Stimulated activated CD8-positive, alpha-beta memory T cell treated with anti-CD3 and anti-CD28 coated beads, Interleukin-15, amount 100 ng/mL, for 1 hour (primary cell): ENCODE measurements at regions not wholly inside any gene's neighbourhood (a gene's known extent, or its start where the extent isn't known, plus 50 kb on each side); places are given as distances from the start of the nearest gene placed in this dataset.

ENCODE experiments used
- DNase-seq: peaks from one replicate; pipeline ENCODE4 v3.0.0-alpha.2; 2020; ENCODE audit warnings: low read depth

DNA sequence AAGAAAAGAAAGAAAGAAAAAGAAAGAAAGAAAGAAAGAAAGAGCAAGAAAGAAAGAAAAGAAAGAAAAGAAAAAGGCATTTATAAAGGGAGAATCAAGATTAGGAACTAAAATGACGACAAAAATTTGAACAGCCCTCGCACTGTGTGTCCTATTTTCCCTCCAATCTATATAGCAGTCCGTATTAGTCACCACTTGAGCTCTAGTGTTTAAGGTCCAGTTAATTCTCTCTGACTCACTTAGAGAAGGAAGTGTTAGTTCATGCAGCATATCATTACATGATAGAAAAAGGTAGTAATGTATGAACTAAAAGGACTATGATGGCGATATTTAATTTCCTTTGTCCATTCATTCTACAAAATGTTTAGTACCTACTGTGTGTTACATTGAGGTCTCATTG is 122.7 kb downstream of the CBLL2 start:
- DNase-seq = no peak

DNA sequence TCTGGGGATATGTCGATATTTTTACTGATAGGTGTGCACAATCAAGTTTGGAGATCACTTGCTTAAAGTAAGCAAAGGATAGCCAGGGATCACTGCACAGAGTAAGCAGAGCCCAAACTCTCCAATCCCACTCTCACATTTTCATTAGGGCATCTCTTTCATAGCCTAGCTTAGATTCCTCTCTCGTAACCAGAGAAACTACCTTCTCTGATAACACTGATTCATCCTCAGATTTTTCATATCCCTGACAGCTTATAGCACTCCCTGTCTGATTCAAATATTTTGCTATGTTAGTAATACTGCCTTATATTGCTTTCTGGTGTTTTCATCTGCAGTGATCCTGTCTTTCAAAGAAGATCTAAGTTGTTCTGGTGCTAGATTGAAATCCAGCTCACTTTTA is 123.7 kb downstream of the CBLL2 start:
- no peak for DNase-seq

DNA sequence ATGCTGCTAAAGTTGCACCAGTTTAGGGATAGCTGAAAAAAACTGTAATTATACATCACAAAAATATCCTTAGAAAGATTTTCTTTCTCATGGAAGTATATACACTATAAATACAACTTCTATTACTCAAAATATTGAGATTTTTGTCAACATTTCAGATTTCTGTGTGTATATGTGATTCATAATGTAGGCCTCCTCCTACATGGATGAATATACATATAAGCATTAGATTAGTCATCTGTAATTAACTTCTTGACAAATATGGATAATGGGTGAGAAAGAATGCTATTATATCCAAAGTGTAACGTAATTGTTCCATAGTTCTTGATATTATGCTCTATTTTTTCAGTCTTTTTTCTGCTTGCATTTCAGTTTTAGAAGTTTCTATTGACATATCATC is 124.9 kb downstream of the CBLL2 start:
- no peak for DNase-seq

DNA sequence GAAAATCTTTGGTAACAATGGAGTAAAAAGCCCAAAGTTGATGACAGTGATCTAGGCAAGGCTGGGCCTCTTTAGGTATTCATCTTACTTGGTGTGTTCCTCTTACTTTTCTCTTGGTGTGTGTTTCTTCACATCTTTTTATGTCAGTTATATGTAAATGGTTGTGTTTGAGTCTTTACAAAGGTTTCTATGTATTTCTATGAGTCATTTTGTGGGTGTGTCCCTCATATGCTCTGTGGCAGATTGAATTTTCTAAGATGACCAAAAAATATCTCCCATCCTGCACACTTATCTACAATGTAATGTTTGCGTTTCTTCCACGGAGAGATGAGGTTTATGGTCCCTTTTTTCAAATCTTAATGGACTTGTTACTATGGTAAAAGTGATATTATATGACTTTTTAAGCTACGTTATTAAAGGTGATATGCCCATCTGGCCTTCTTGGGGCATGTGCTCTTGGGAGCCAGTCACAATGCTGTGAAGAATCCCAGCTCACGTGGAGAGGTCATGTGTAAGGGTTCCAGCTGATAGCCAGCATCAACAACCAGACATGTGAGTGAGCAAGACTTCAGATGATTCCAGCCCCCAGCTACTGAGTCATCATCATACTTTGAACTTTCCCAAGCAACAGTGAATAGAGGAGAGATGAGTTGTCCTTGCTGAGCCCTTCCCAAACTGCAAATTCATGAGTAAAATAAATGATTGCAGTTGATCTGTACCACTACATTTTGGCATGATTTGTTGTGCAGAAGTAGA is 126.9 kb downstream of the CBLL2 start:
- DNase-seq = no peak

DNA sequence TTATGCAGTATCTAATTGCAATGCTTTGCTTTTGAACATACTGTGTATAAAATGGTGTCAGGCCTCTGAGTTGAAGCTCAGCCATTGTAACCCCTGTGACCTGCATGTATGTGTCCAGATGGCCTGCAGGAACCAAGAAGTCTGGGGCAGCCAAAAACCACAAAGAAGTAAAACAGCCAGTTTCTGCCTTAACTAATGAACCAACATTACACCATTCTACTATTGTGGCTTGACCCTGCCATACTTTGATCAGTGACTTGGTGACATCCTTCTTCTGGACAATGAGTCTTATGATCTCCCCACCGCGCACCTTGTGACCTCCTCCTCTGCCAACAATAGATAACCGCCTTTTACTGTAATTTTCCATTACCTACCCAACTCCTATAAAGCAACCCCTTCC is 131.6 kb downstream of the CBLL2 start:
- no peak for DNase-seq

DNA sequence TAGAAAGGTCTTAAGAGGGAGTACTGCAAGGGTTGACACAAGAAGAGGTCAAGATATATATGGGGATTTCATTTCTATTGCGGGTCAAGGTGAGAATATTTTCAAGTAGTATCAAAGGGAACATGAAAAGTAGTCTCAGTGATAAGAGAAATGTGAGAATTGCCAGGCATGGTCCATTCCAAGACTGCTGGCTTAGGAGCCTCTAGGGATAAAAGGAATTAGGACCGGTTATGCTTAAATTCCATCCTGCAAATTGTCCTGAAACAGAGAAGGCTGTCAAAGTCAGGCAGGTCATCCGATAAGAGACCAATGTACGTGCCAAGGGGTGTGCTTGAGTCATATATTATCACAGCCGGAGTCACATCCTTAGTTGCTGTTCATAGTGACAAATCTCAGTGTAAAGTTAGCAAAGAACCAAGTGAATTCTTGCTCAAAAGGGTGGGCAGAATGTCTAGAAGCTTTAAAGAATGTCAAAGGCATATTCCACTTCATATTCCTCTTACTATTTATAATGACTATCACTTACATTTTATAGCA is 133.6 kb downstream of the CBLL2 start:
- no peak for DNase-seq

DNA sequence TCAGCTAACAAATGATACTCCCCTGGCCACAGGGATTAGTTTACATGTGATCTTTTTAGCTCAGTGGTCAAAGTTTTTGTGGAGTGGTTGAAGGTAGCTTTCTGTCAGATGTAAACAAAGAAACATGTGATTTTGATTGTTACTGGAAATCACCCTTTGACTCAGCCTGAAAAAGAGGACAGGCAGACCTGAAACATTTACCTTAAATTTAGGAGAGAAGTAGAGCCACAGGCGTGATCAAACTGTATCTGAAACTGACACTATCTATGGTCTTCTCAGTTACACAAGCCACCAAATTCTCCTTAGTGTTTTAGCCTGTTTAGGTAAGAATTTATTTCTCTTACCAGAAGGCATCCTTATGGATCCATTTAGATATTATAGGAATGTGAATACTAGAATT is 136.7 kb downstream of the CBLL2 start:
- no peak for DNase-seq

DNA sequence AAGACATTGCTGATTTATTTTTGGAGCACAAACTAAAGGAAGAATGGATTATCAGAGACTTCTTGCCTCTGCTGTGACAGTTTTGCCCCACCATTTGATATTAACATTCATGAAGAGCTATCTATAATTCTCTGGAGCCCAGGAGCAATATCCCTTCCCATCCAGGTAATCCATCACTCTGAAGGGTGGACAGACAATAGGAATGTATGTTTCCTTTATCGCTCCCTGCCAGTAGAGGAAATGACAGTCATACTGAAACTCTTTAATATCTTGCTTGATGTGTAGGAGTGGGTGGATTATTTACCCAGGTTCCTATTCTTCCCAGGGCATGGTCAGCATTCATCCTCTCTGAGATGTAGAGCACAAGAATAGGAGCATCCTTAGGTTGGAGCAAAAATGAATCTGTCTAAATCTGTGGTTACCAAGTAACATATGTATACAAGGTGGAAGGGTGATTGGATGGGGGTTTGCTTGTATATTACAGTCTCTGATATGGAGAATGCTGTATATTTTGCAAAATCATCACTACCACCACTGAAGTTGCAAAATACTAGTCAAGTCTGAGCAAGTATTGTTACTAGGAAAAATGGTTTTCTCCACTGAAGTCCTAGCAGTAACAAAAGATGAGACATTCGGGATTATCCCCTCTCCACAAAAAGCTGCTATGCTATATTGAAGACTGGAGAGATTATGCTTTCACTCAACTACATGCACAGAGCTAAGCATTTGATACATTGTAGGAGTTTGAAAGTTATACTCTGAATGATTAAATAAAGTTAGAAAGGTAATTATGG is 151.6 kb downstream of the CBLL2 start:
- no peak for DNase-seq

DNA sequence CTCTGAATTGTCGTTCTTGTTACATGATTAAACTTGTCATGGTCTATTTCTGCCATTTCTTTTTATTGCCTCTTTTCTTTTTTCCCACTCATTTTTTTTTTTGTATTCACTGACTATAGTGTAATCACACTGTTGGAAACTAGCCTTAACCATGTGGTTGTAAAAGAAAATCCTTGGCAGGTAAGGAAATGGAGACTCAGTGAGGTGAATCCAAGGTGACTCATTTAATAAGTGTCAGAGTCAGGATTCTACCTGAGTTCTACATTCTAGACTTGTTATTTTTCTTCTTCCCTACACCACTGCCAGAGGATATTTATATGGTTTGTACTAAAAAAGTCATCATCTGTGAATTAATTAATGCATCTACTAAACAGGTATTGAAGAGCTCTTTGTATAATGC is 152.2 kb downstream of the CBLL2 start:
- no peak for DNase-seq

DNA sequence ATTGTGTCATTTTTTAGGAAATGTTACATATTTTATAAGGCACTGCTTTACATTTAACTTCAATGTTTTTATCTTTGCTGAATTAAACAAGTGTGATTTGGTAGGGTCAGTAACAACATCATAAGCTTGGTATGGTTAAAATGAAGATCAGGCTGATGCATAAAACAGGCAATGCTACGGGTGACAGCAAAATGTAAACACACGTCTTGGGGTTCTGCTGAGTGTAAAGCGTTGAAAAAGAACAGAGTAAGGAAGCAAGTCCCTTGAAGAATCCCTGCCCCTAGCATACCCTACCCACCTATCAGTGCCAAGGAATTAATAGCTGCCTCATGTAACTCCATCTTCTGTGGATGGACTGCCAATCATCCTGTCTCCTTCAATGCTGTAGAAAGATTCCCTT is 157.0 kb downstream of the CBLL2 start:
- no peak for DNase-seq

DNA sequence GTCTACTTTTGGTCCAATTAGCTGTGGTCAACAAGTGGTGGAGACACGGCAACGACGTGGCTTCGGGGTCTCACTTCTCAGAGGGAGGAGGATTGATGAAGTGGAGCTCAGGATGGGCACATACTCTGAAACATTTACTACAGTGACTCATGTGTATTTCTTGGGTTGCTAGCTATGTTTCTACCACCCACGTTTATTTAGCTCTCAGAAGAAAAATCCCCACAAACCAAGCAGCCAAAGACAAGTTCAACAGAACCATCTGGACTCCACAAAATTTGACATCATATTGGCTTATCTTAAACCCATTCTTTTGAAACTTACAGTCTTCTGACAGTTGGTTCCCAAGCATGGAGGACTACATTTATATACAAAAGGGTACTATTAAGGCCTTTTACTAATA is 158.0 kb downstream of the CBLL2 start:
- DNase-seq = no peak

DNA sequence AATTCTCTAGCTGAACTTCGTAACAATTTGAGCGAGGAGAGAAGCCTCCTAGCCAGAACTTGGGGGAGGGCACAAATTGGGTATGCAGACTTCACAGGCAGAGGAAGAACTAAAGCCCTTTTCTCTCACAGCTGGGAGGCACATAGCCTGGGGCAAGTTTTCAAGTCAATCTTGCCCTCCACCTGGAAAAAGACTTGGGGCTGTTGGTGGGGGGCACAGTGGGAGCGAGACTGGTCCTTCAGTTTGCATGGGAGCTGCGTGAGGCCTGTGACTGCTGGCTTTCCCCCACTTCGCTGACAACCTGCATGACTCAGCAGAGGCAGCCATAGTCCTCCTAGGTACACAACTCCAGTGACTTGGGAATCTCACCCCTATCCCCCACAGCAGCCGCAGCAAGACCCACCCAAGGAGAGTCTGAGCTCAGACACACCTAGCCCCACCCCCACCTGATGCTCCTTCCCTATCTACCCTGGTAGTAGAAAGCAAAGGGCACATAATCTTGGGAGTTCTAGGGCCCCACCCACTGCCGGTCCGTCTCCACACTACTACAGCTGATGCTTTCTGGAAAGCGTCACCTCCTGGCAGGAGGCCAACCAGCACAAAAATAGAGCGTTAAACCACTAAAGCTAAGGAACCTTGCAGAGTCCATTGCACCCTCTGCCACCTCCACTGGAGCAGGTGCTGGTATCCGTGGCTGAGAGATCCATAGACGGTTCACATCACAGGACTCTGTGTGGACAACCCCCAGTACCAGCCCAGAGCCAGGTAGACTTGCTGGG is 160.8 kb downstream of the CBLL2 start:
- no peak for DNase-seq

DNA sequence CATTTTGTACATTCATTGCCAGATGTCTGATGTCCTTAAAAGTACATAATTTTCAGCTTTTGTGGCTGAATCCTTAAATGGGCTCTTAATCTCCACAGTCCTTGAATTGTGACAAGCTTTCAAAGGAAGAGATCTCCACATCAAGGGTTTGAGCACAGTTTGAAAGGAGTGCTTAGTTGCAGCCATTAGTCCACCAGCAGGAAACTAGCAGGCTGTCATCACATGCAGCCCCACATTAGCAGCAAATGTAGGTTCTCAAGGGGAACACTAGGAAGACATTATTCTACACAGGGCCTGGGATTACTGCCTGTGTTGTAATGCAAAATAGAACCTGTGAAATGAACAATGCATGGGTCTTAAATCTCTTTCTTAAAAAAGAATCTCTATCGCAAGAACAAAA is 173.2 kb downstream of the CBLL2 start:
- DNase-seq = no peak

DNA sequence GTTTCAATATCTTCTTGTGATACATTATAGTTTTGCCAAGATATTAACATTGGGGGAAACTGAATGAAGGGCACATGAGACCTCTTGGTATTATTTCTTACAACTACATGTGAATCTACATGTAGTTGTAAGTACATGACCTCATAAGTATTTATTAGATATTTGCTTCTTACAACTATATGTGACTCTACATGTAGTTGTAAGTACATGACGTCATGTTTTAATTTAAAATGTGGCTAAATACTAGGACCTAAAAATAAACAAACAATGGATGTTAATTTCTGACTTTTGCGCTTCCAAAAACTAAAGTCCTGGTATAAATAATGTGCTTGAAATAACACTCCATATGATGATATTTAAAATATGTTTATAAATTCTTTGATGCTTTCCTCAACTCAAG is 190.2 kb downstream of the CBLL2 start:
- no peak for DNase-seq

DNA sequence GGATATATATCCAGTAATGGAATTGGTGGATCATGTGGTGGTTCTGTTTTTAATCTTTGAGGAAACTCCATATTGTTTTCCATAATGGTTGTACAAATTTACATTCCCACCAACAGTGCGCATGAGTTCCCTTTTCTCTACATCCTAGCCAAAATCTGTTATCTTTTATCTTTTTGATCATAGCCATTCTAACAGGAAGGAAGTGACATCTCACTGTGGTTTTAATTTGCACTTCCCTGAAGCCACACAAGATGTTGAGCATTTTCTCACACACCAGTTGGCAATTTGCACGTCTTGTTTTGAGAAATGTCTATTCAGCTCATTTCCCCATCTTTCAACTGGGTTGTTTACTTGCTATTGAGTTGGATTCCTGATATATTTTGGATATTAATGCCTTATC is 194.9 kb downstream of the CBLL2 start:
- DNase-seq = no peak

DNA sequence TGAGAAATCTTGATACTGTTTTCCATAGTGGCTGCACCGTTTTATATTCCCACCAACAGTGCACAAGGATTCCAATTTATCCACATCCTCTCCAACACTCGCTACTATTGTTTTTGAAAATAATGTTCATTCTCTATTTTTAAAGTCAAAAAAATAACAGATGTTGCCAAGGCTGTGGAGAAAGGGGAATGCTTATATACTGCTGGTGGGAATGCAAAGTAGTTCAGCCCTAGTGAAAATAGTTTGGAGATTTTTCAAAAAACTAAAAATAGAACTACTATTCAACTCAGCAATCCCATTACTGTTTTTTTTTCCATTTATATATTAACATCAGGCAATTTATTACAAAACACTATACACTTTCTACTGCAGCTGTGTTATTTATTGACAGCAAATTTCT is 208.7 kb downstream of the CBLL2 start:
- no peak for DNase-seq

DNA sequence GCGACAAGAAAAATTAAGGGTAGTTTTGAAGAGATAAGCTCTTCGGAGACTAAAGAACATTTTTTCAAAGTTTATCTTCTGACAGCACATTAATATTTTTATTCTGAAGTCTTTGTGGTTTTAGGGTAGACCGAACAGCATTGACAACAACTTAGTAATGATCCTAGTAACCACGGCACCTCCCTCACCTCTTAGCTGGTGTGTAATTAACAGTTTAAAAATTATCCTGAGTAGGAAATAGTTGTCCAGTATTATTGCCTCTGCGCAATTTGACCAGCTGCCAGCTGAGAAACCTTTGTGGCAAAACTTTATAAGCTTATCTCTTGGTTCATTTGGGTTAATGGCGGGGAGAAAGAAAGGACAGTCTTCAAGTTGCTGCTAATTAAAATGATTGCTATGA is 213.6 kb downstream of the CBLL2 start:
- DNase-seq = no peak

DNA sequence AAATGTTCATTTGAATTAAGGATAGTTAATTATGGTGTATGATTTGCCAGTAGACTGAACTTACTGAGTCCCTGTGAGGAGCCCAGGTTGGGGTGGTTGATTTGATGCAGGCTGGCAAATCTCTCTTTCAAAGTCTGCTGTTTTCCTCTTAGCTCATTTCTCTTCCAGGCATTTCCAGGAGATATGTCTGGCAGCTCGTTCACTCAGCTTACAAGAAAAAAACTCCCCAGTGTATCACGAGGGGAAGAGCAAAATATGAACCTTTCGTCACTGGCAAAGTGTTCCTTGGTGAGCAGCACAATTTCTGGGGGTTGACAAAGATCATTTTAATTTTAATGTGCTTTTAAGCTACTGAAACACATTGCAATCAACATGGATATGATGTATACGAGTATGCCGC is 244.2 kb downstream of the CBLL2 start:
- no peak for DNase-seq

DNA sequence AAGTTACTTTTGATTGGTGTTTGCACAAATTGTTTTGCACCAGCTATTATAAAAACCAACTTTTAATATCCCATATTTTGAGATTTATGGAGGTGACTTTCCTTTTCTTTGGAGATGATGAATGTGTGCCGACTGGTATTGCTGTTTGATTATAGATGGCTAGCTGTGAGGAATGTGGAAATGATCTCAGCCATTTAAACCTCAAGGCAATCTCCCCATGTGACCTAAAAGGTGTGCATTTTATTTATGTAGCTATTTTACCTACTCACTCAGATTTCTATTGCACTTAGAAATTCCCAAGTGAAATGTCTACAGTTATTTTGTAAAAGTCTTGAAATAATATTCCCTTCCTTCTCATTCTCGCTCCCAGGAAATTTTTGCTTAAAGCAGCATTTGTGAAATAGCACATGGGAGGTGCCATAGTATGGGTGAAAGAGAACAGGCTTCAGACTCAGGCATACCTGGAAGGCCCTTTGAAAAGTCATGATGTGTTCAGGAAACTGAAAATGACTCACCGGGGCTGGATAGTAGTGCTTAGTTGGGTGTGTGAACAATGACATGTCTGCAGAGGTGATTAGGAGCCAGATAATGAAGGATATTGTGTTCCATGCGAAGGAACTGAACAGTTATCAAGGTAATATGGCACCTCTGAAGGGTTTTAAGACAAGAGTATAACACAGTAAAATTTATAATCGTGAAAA is 247.6 kb downstream of the CBLL2 start:
- no peak for DNase-seq

DNA sequence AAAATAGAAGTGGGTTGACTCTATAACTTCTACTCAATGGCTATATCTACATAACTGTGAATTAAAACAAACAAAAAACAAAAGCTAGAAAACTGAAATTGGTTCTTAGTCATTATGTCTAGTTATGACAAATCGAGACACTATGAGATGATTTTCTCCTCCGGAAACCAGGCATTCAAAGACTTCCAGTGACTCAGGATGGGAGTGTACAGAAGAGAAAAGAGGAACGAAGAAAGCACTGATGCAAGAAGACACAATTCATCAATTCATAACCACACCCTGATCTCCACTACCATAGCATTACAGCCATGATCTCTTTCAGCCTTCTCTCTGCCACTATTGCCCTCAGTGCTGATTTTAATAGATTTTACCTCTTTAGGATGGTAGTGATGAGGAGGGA is 253.6 kb downstream of the CBLL2 start:
- DNase-seq = no peak

DNA sequence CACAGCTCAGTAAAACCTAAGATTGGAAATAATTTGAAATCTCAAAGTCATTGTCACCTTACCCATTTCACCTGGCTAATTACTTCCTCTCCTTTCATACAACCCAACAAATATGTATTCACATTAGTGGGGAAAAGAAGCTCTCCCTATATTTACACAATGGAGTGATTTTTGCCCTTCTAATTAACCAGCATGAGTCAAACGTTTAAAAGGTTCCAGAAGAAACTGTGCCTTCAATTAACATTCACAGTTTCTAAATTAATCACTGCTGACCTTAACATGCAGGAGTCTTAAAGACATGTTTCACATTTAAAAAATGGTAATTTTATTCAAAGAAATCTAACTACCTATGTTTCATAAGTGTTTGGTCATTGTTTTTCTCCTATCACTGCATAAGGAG is 254.6 kb downstream of the CBLL2 start:
- no peak for DNase-seq

DNA sequence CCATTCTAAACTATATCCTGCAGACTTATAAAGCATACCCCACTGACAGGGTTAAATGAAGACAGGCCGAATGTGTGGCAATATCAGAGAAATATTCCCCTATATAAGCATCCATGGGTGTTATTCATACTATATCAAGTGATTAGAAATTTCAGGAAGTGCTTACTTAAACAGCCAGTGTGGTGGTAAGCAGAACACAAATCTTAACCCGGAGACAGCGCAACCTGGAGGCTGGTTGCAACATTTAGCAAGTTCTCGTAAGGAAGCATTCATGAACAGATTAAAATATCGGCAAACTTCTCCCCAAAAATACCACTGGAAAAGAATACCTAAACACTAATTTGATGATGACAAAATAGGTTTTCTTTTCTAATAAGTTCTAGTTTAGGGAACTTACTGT is 261.2 kb downstream of the CBLL2 start:
- DNase-seq = no peak
